ENCODE measurements at regions not wholly inside any gene's neighbourhood (a gene's known extent, or its start where the extent isn't known, plus 50 kb on each side); places are given as distances from the start of the nearest gene placed in this dataset.

GRCh38 chr5:107168848-107169752 is 501.6 kb downstream of the EFNA5 start:
- TF ChIP-seq, protein P1, sequence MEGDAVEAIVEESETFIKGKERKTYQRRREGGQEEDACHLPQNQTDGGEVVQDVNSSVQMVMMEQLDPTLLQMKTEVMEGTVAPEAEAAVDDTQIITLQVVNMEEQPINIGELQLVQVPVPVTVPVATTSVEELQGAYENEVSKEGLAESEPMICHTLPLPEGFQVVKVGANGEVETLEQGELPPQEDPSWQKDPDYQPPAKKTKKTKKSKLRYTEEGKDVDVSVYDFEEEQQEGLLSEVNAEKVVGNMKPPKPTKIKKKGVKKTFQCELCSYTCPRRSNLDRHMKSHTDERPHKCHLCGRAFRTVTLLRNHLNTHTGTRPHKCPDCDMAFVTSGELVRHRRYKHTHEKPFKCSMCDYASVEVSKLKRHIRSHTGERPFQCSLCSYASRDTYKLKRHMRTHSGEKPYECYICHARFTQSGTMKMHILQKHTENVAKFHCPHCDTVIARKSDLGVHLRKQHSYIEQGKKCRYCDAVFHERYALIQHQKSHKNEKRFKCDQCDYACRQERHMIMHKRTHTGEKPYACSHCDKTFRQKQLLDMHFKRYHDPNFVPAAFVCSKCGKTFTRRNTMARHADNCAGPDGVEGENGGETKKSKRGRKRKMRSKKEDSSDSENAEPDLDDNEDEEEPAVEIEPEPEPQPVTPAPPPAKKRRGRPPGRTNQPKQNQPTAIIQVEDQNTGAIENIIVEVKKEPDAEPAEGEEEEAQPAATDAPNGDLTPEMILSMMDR (IDR thresholded peaks at IDR 0.05) = no peak
- TF ChIP-seq, protein P2, sequence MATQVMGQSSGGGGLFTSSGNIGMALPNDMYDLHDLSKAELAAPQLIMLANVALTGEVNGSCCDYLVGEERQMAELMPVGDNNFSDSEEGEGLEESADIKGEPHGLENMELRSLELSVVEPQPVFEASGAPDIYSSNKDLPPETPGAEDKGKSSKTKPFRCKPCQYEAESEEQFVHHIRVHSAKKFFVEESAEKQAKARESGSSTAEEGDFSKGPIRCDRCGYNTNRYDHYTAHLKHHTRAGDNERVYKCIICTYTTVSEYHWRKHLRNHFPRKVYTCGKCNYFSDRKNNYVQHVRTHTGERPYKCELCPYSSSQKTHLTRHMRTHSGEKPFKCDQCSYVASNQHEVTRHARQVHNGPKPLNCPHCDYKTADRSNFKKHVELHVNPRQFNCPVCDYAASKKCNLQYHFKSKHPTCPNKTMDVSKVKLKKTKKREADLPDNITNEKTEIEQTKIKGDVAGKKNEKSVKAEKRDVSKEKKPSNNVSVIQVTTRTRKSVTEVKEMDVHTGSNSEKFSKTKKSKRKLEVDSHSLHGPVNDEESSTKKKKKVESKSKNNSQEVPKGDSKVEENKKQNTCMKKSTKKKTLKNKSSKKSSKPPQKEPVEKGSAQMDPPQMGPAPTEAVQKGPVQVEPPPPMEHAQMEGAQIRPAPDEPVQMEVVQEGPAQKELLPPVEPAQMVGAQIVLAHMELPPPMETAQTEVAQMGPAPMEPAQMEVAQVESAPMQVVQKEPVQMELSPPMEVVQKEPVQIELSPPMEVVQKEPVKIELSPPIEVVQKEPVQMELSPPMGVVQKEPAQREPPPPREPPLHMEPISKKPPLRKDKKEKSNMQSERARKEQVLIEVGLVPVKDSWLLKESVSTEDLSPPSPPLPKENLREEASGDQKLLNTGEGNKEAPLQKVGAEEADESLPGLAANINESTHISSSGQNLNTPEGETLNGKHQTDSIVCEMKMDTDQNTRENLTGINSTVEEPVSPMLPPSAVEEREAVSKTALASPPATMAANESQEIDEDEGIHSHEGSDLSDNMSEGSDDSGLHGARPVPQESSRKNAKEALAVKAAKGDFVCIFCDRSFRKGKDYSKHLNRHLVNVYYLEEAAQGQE (IDR thresholded peaks at IDR 0.05; ENCODE audit: low read depth, low read length) = no peak
- TF ChIP-seq PBX3 (IDR thresholded peaks at IDR 0.05) = no peak
- TF ChIP-seq TCF12 (IDR thresholded peaks at IDR 0.05) = no peak
- TF ChIP-seq SIN3A (IDR thresholded peaks at IDR 0.05; ENCODE audit: borderline replicate concordance, low read depth, low read length) = no peak
- no peak for TF ChIP-seq JUND (IDR thresholded peaks at IDR 0.05)
- TF ChIP-seq NFIC (IDR thresholded peaks at IDR 0.05; ENCODE audit: borderline replicate concordance) = no peak
- TF ChIP-seq RAD21 (IDR thresholded peaks at IDR 0.05; ENCODE audit: low read length) = no peak
- TF ChIP-seq GATA2 (CRISPR knock-in tag; IDR thresholded peaks at IDR 0.05) = no peak
- TF ChIP-seq, protein P3, sequence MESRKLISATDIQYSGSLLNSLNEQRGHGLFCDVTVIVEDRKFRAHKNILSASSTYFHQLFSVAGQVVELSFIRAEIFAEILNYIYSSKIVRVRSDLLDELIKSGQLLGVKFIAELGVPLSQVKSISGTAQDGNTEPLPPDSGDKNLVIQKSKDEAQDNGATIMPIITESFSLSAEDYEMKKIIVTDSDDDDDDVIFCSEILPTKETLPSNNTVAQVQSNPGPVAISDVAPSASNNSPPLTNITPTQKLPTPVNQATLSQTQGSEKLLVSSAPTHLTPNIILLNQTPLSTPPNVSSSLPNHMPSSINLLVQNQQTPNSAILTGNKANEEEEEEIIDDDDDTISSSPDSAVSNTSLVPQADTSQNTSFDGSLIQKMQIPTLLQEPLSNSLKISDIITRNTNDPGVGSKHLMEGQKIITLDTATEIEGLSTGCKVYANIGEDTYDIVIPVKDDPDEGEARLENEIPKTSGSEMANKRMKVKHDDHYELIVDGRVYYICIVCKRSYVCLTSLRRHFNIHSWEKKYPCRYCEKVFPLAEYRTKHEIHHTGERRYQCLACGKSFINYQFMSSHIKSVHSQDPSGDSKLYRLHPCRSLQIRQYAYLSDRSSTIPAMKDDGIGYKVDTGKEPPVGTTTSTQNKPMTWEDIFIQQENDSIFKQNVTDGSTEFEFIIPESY (IDR thresholded peaks at IDR 0.05; ENCODE audit: borderline replicate concordance, low read depth) = no peak
- TF ChIP-seq MXI1 (IDR thresholded peaks at IDR 0.05; ENCODE audit: low read depth, low read length) = no peak
